Endodermal cell (in vitro differentiated cells): ENCODE measurements at regions not wholly inside any gene's neighbourhood (a gene's known extent, or its start where the extent isn't known, plus 50 kb on each side); places are given as distances from the start of the nearest gene placed in this dataset.

ENCODE experiments used
- DNase-seq: peaks from one replicate; pipeline ENCODE4 v3.0.0-alpha.2; 2017
- H3K27ac ChIP-seq: 2 replicates; pipeline ENCODE4 v1.5.1; 2013; ENCODE audit warnings: mild to moderate bottlenecking, low read depth, low read length, moderate library complexity
- H3K27me3 ChIP-seq: 2 replicates; pipeline ENCODE4 v1.6.1; 2013; ENCODE audit warnings: mild to moderate bottlenecking, low read length, moderate library complexity; ENCODE audit not compliant: insufficient read depth, control insufficient read depth, poor library complexity, severe bottlenecking
- H3K36me3 ChIP-seq: 2 replicates; pipeline ENCODE4 v1.7.0; 2013; ENCODE audit warnings: mild to moderate bottlenecking, low read length, moderate library complexity; ENCODE audit not compliant: control insufficient read depth, insufficient read depth
- H3K4me1 ChIP-seq: one replicate; pipeline ENCODE4 v1.7.0; 2013; ENCODE audit warnings: low read length; ENCODE audit not compliant: control insufficient read depth, insufficient read depth
- H3K4me3 ChIP-seq: 2 replicates; pipeline ENCODE4 v1.5.1; 2013; ENCODE audit warnings: mild to moderate bottlenecking, low read length, moderate library complexity
- H3K9ac ChIP-seq: 2 replicates; pipeline ENCODE4 v1.6.1; 2013; ENCODE audit warnings: mild to moderate bottlenecking, low read length, moderate library complexity; ENCODE audit not compliant: poor library complexity, severe bottlenecking; ENCODE audit errors: extremely low read depth
- H3K9me3 ChIP-seq: 2 replicates; pipeline ENCODE4 v1.6.1; 2013; ENCODE audit warnings: mild to moderate bottlenecking, low read length, moderate library complexity; ENCODE audit not compliant: control insufficient read depth
- H3K27ac Mint-ChIP-seq: 2 replicates; pipeline ENCODE4 v1.8.0; 2020; ENCODE audit warnings: mixed read lengths
- H3K27me3 Mint-ChIP-seq: 2 replicates; pipeline ENCODE4 v1.8.0; 2021; ENCODE audit warnings: mild to moderate bottlenecking, mixed read lengths; ENCODE audit not compliant: insufficient read depth
- H3K36me3 Mint-ChIP-seq: 2 replicates; pipeline ENCODE4 v1.8.0; 2020; ENCODE audit warnings: low read depth, mixed read lengths
- H3K4me1 Mint-ChIP-seq: 2 replicates; pipeline ENCODE4 v1.8.0; 2020; ENCODE audit warnings: mixed read lengths
- H3K4me3 Mint-ChIP-seq: 2 replicates; pipeline ENCODE4 v1.8.0; 2020; ENCODE audit warnings: mild to moderate bottlenecking, moderate library complexity, mixed read lengths
- H3K9me3 Mint-ChIP-seq: 2 replicates; pipeline ENCODE4 v1.8.0; 2020; ENCODE audit warnings: mild to moderate bottlenecking, mixed read lengths
- CTCF ChIP-seq: fragments of 200-600 bp; sonication (generic); conservative IDR thresholded peaks from 2 replicates; pipeline ENCODE4 v1.5.0; 2021; ENCODE audit warnings: antibody characterized with exemption, mild to moderate bottlenecking
- WGBS, 2 experiments: methylation state at CpG; one replicate each; pipeline versions ENCODE4 v1.1.5 to v1.1.7; 2013; ENCODE audit warnings: missing lambda C conversion rate in 2 of 2, mixed read lengths in 1 of 2; ENCODE audit not compliant: insufficient coverage in 1 of 2, insufficient read length in 1 of 2; 5-methylcytosine and 5-hydroxymethylcytosine counted together

GRCh38 chr16:61295311-61295710 lies 740.9 kb downstream of the CDH8 start:
- Mint-ChIP-seq H3K27me3 (no peaks in the 10 kb centered on the region), H3K27ac (no peak overlapping the region), H3K36me3 (no peaks in the 10 kb centered on the region), H3K9me3 (no peaks in the 10 kb centered on the region), H3K4me3 (no peak overlapping the region), H3K4me1 (peaks cover 5% of the 10 kb centered on the region)
- TF ChIP-seq CTCF = no peak
- Histone ChIP-seq H3K27ac (no peak overlapping the region), H3K4me1 (no peaks in the 10 kb centered on the region), H3K9me3 (no peaks in the 10 kb centered on the region), H3K9ac (no peak overlapping the region), H3K4me3 (no peak overlapping the region), H3K27me3 (no peaks in the 10 kb centered on the region), H3K36me3 (no peaks in the 10 kb centered on the region)
- DNase-seq = no peak

- no peak overlapping the region for H3K4me3 Mint-ChIP-seq
- WGBS, 2 experiments = 79 to 86% methylated on average over 1 to 2 of the region's 2 CpGs
- no peaks in the 10 kb centered on the region for H3K4me1 ChIP-seq
- no peak overlapping the region for H3K4me3 ChIP-seq
- H3K27me3 ChIP-seq = no peaks in the 10 kb centered on the region
- no peaks in the 10 kb centered on the region for H3K27me3 Mint-ChIP-seq
- H3K4me1 Mint-ChIP-seq = no peaks in the 10 kb centered on the region
- H3K27ac ChIP-seq = no peak overlapping the region
- no peak overlapping the region for H3K27ac Mint-ChIP-seq
- H3K9me3 ChIP-seq = no peaks in the 10 kb centered on the region
- TF ChIP-seq CTCF = no peak
- no peaks in the 10 kb centered on the region for H3K9me3 Mint-ChIP-seq
- no peaks in the 10 kb centered on the region for H3K36me3 ChIP-seq
- no peaks in the 10 kb centered on the region for H3K36me3 Mint-ChIP-seq
- no peak overlapping the region for H3K9ac ChIP-seq
- no peak for DNase-seq
Measured at GRCh38 chr16:61289141-61289540, 747.1 kb downstream of the CDH8 start.

GRCh38 chr16:61277849-61278248 lies 758.4 kb downstream of the CDH8 start:
- no peaks in the 10 kb centered on the region for H3K9me3 Mint-ChIP-seq
- no peak overlapping the region for H3K4me3 Mint-ChIP-seq
- H3K27ac ChIP-seq = no peak overlapping the region
- no peak overlapping the region for H3K27ac Mint-ChIP-seq
- H3K4me1 Mint-ChIP-seq = no peaks in the 10 kb centered on the region
- no peaks in the 10 kb centered on the region for H3K36me3 Mint-ChIP-seq
- 67 to 92% methylated on average over 1 to 2 of the region's 2 CpGs for WGBS, 2 experiments
- no peak for DNase-seq
- no peaks in the 10 kb centered on the region for H3K9me3 ChIP-seq
- no peaks in the 10 kb centered on the region for H3K27me3 Mint-ChIP-seq
- H3K4me3 ChIP-seq = no peak overlapping the region
- no peaks in the 10 kb centered on the region for H3K4me1 ChIP-seq
- H3K9ac ChIP-seq = no peak overlapping the region
- TF ChIP-seq CTCF = no peak
- H3K27me3 ChIP-seq = no peaks in the 10 kb centered on the region
- no peaks in the 10 kb centered on the region for H3K36me3 ChIP-seq
